ENCODE measurements at regions not wholly inside any gene's neighbourhood (a gene's known extent, or its start where the extent isn't known, plus 50 kb on each side); places are given as distances from the start of the nearest gene placed in this dataset.

DNA sequence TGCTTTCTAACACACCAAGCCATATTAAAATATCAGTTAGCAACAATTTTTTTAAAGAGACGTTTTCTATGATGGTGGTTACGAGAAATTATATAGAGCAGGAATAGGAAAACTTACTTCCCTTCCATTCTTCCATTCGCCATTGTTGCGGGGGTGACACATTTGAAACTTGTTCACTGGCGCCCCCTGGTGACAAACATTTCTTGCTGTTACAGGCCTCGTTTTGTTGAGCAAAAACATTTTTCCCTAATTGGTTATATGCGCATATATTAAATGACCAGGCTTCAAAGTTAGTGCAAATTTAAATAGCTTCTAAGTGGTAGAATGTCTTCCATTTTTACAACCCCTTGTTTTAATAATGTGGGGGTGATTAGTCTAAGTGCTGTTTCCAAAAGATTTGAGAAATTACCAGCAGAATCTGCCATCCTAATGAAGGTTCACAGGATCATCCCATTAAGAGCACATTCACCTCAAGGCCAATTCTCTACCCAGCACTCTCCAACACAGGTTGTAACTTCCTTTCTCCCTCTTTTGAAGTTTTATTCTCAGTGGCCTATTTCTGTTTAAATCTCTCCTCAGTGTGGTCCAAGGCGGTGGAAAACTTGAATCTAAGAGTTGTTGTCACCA, 1124.7 kb downstream of the FLRT2 start:
- peak in 1 of 2 donors; percentile 76 for DNase-seq (ENCODE audit: low spot score in 2 of 2)
- TF ChIP-seq POLR2A (IDR thresholded peaks at IDR 0.05), result no peak
- TF ChIP-seq, protein P1, sequence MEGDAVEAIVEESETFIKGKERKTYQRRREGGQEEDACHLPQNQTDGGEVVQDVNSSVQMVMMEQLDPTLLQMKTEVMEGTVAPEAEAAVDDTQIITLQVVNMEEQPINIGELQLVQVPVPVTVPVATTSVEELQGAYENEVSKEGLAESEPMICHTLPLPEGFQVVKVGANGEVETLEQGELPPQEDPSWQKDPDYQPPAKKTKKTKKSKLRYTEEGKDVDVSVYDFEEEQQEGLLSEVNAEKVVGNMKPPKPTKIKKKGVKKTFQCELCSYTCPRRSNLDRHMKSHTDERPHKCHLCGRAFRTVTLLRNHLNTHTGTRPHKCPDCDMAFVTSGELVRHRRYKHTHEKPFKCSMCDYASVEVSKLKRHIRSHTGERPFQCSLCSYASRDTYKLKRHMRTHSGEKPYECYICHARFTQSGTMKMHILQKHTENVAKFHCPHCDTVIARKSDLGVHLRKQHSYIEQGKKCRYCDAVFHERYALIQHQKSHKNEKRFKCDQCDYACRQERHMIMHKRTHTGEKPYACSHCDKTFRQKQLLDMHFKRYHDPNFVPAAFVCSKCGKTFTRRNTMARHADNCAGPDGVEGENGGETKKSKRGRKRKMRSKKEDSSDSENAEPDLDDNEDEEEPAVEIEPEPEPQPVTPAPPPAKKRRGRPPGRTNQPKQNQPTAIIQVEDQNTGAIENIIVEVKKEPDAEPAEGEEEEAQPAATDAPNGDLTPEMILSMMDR (IDR thresholded peaks at IDR 0.05), result no peak
- 59 to 64% methylated on average over 8 of the region's 8 CpGs for WGBS, 2 donors

DNA sequence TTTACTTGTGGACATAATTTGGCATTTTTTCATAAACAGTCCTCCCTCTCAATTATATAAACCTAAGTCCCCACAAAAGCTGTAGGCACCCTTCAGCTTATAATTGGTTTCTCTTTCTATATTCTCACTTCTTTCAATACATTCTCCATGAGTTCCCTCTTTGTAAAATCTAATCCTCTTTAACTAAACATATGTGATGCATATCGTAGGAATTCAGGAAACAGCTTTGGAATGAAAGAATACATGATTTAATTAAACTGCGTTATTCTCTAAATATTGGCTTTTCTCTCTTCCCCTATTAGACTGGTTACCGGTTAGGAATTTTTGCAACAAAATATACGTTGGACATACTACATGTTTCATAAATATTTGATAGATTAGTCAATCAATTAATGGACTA, 1122.6 kb downstream of the FLRT2 start:
- no peak for DNase-seq (ENCODE audit: low spot score in 2 of 2)
- intact Hi-C loops (cut with DNase I; ENCODE audit: low total_unique reads), result loop anchor here (5.0 kb wide), 1 partner anchor 730 kb away; no protein-coding TSS in a partner anchor
- H3K4me3 ChIP-seq (ENCODE audit: low read depth, poor library complexity, severe bottlenecking), result no peak overlapping the region
- WGBS, 2 donors, result 79 to 82% methylated on average over 4 of the region's 4 CpGs
- TF ChIP-seq, protein P1 (IDR thresholded peaks at IDR 0.05), result no peak
- TF ChIP-seq POLR2A (IDR thresholded peaks at IDR 0.05), result no peak

More for the DNA sequence above, 1124.7 kb downstream of the FLRT2 start:
- intact Hi-C loops (cut with DNase I; ENCODE audit: low total_unique reads), result loop anchor here (5.0 kb wide), 1 partner anchor 728 kb away; no protein-coding TSS in a partner anchor
- no peak overlapping the region for H3K4me3 ChIP-seq (ENCODE audit: low read depth, poor library complexity, severe bottlenecking)

GRCh38 chr14:86646696-86647690, 1117.0 kb downstream of the FLRT2 start:
- 62 to 72% methylated on average over 4 of the region's 4 CpGs for WGBS, 2 donors
- no peak overlapping the region for H3K4me3 ChIP-seq (ENCODE audit: low read depth, poor library complexity, severe bottlenecking)
- no peak for DNase-seq (ENCODE audit: low spot score in 2 of 2)
- TF ChIP-seq POLR2A (IDR thresholded peaks at IDR 0.05), result no peak
- TF ChIP-seq, protein P1 (IDR thresholded peaks at IDR 0.05), result no peak
- intact Hi-C loops (cut with DNase I; ENCODE audit: low total_unique reads), result no loop called here

- no peak for DNase-seq (ENCODE audit: low spot score in 2 of 2)
- 80 to 93% methylated on average over 5 of the region's 5 CpGs for WGBS, 2 donors
- intact Hi-C loops (cut with DNase I; ENCODE audit: low total_unique reads), result no loop called here
- TF ChIP-seq, protein P1 (IDR thresholded peaks at IDR 0.05), result no peak
- no peak for TF ChIP-seq POLR2A (IDR thresholded peaks at IDR 0.05)
- H3K4me3 ChIP-seq (ENCODE audit: low read depth, poor library complexity, severe bottlenecking), result no peak overlapping the region
These were observed 1116.2 kb downstream of the FLRT2 start for GRCh38 chr14:86646125-86646524.

- TF ChIP-seq, protein P1 (IDR thresholded peaks at IDR 0.05), result no peak
- TF ChIP-seq POLR2A (IDR thresholded peaks at IDR 0.05), result no peak
- intact Hi-C loops (cut with DNase I; ENCODE audit: low total_unique reads), result no loop called here
- H3K4me3 ChIP-seq (ENCODE audit: low read depth, poor library complexity, severe bottlenecking), result no peak overlapping the region
- no peak for DNase-seq (ENCODE audit: low spot score in 2 of 2)
These were observed 1111.4 kb downstream of the FLRT2 start for GRCh38 chr14:86641310-86641709.
